HepG2 (cell line): ENCODE measurements at regions not wholly inside any gene's neighbourhood (a gene's known extent, or its start where the extent isn't known, plus 50 kb on each side); places are given as distances from the start of the nearest gene placed in this dataset.

Experiments
- FOSL1 ChIP-seq: sonication (generic); formaldehyde crosslinking; IDR thresholded peaks from 2 replicates; pipeline ENCODE4 v1.9.0; 2021; ENCODE audit warnings: missing genetic modification reagents, borderline replicate concordance
- MLX ChIP-seq: IDR thresholded peaks from 2 replicates; pipeline ENCODE4 v1.6.1; 2016
- MYC ChIP-seq: sonication (generic); formaldehyde crosslinking; IDR thresholded peaks from 2 replicates; pipeline ENCODE4 v1.9.0; 2021; ENCODE audit warnings: missing genetic modification reagents, borderline replicate concordance

GRCh38 chr3:73743551-73743950 is 118.8 kb upstream of the PDZRN3 start:
- TF ChIP-seq MYC (no peak), MLX (CRISPR knock-in tag) (no peak), FOSL1 (CRISPR knock-in tag) (no peak)
